ENCODE measurements at regions not wholly inside any gene's neighbourhood (a gene's known extent, or its start where the extent isn't known, plus 50 kb on each side); places are given as distances from the start of the nearest gene placed in this dataset.

DNA sequence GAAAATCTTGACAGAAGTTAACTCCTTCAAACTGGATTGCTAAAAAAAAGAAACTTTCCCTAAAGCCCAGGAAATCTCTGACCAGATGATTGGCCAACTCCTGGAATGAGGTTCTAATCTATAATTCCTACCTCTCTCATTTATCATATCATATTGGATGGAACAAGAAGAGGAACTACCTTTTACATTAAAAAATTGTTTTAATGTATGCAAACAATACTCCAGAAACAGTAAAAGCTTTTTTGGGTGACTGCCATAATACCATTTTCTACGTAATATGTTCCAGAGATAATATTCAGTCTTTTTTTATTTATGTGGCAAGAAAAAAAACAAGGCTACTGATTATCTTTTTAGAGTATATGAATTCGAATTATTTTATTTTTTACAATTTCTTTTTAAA lies 204.4 kb downstream of the TUSC7 start:
- ChIA-PET POLR2A (ENCODE audit: unreplicated experiment) (no interaction called here), CTCF (no interaction called here)
- Histone ChIP-seq H3K9me3 (ENCODE audit: low read length) (no peaks in the 10 kb centered on the region; the same call in 1 of the 2 replicates), H3K27me3 (ENCODE audit: low read length) (no peaks in the 10 kb centered on the region), H3K4me3 (ENCODE audit: low read length) (no peak overlapping the region), H3F3A (ENCODE audit: low read length, unreplicated experiment) (no peaks in the 10 kb centered on the region), H4K20me1 (ENCODE audit: low read length) (no peaks in the 10 kb centered on the region), H3K36me3 (ENCODE audit: low read depth, low read length) (no peaks in the 10 kb centered on the region), H3K4me2 (ENCODE audit: low read length) (no peak overlapping the region), H3K9ac (ENCODE audit: low read length) (no peak overlapping the region), H3K9me2 (replicated peaks; ENCODE audit: low read length) (no peaks in the 10 kb centered on the region), H3K79me2 (ENCODE audit: low read length) (no peaks in the 10 kb centered on the region), H3K4me1 (ENCODE audit: insufficient read depth, low read length) (no peaks in the 10 kb centered on the region), H3K27ac (ENCODE audit: low read length) (no peak overlapping the region), H2AFZ (ENCODE audit: low read length) (no peak overlapping the region)
- no TSS peak for BruUV-seq (replicated peaks)
- intact Hi-C loops (cut with micrococcal nuclease): no loop called here
- no peak for TF ChIP-seq EZH2 (IDR thresholded peaks at IDR 0.05; ENCODE audit: low read length, unreplicated experiment)
- TF ChIP-seq, protein P1, sequence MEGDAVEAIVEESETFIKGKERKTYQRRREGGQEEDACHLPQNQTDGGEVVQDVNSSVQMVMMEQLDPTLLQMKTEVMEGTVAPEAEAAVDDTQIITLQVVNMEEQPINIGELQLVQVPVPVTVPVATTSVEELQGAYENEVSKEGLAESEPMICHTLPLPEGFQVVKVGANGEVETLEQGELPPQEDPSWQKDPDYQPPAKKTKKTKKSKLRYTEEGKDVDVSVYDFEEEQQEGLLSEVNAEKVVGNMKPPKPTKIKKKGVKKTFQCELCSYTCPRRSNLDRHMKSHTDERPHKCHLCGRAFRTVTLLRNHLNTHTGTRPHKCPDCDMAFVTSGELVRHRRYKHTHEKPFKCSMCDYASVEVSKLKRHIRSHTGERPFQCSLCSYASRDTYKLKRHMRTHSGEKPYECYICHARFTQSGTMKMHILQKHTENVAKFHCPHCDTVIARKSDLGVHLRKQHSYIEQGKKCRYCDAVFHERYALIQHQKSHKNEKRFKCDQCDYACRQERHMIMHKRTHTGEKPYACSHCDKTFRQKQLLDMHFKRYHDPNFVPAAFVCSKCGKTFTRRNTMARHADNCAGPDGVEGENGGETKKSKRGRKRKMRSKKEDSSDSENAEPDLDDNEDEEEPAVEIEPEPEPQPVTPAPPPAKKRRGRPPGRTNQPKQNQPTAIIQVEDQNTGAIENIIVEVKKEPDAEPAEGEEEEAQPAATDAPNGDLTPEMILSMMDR (conservative IDR thresholded peaks at IDR 0.05; ENCODE audit: low read depth, low read length): no peak
- no peak for TF ChIP-seq EZH2phosphoT487 (IDR thresholded peaks at IDR 0.05; ENCODE audit: borderline replicate concordance, low read length)
- no peak for ATAC-seq
- no peak for DNase-seq

DNA sequence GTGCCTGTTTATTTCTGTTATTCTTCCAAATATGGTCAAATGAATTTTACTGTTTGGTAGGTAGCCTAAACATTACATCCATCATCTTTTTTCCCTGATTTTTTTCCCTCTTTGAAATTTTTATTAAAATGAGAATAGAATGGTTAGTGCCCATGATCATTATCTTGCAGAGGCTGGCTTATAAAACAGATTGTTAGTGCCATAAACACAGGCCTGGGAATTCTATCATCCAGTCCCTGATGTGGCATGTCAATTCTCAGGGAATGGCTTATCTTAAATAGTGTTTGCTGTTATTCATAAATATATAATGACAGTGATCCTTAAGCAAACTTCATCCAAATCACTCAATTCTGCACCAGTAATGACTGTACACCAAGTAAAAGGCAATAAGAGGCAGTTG lies 207.3 kb downstream of the TUSC7 start:
- no peaks in the 10 kb centered on the region for H3F3A ChIP-seq (ENCODE audit: low read length, unreplicated experiment)
- no peaks in the 10 kb centered on the region for H3K27me3 ChIP-seq (ENCODE audit: low read length)
- intact Hi-C loops (cut with micrococcal nuclease): no loop called here
- no peak overlapping the region for H3K4me2 ChIP-seq (ENCODE audit: low read length)
- no peak for ATAC-seq
- peaks cover 4% of the 10 kb centered on the region for H3K4me1 ChIP-seq (ENCODE audit: insufficient read depth, low read length)
- H3K9me3 ChIP-seq (ENCODE audit: low read length): no peaks in the 10 kb centered on the region; the same call in 1 of the 2 replicates
- H3K36me3 ChIP-seq (ENCODE audit: low read depth, low read length): no peaks in the 10 kb centered on the region
- no peak overlapping the region for H3K9ac ChIP-seq (ENCODE audit: low read length)
- H2AFZ ChIP-seq (ENCODE audit: low read length): no peak overlapping the region
- ChIA-PET CTCF (no interaction called here), POLR2A (ENCODE audit: unreplicated experiment) (no interaction called here)
- H3K79me2 ChIP-seq (ENCODE audit: low read length): no peaks in the 10 kb centered on the region
- H3K27ac ChIP-seq (ENCODE audit: low read length): no peak overlapping the region
- BruUV-seq (replicated peaks): no TSS peak
- H3K9me2 ChIP-seq (replicated peaks; ENCODE audit: low read length): no peaks in the 10 kb centered on the region
- DNase-seq: no peak
- TF ChIP-seq EZH2phosphoT487 (IDR thresholded peaks at IDR 0.05; ENCODE audit: borderline replicate concordance, low read length): no peak
- TF ChIP-seq, protein P1 (conservative IDR thresholded peaks at IDR 0.05; ENCODE audit: low read depth, low read length): no peak
- TF ChIP-seq EZH2 (IDR thresholded peaks at IDR 0.05; ENCODE audit: low read length, unreplicated experiment): no peak
- no peak overlapping the region for H3K4me3 ChIP-seq (ENCODE audit: low read length)
- no peaks in the 10 kb centered on the region for H4K20me1 ChIP-seq (ENCODE audit: low read length)

DNA sequence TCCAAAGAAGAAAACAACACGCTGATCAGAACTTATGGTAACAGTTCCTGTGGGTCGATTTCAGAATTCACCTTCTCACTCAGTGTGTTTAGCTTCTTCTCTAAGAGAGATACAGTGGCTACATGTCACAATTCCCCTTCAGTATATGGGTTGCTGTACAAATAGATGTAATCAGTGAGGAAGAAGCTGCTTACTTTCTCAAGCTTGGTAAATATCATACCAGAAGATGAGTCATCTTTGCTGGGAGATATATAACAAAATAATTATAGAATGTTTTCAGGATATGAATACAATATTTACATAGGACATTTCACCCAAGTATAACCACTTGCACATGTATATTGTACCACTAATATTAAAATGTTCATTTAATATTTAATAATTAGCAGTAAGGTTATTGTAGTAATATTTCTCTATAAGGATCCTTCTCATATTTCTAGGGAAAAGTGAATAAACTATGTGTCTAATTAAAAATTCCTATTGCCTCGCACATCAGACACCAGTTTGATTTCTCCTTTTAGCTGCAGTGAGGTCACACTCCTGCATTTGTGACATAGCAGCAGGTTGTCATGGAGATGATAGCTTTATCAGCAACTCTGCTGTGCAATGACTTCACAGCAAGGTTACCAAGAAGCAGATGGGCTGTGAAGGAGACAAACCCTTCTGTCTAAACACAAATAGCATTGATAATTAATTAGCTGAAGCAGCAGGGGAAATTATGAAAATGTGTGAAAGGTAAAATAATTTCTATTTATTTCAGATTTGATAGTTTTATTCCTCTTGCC lies 211.4 kb downstream of the TUSC7 start:
- ChIA-PET POLR2A (ENCODE audit: unreplicated experiment) (no interaction called here), CTCF (no interaction called here)
- H3K27me3 ChIP-seq (ENCODE audit: low read length): no peaks in the 10 kb centered on the region
- H4K20me1 ChIP-seq (ENCODE audit: low read length): no peaks in the 10 kb centered on the region
- no TSS peak for BruUV-seq (replicated peaks)
- H3K9me2 ChIP-seq (replicated peaks; ENCODE audit: low read length): no peaks in the 10 kb centered on the region
- intact Hi-C loops (cut with micrococcal nuclease): no loop called here
- no peak overlapping the region for H3K4me2 ChIP-seq (ENCODE audit: low read length)
- H3K27ac ChIP-seq (ENCODE audit: low read length): no peak overlapping the region
- H3K9me3 ChIP-seq (ENCODE audit: low read length): no peaks in the 10 kb centered on the region; the same call in 1 of the 2 replicates
- ATAC-seq (no peak), DNase-seq (peak; percentile 58)
- H3K4me1 ChIP-seq (ENCODE audit: insufficient read depth, low read length): peaks cover 4% of the 10 kb centered on the region
- TF ChIP-seq EZH2phosphoT487 (IDR thresholded peaks at IDR 0.05; ENCODE audit: borderline replicate concordance, low read length): no peak
- TF ChIP-seq, protein P1 (conservative IDR thresholded peaks at IDR 0.05; ENCODE audit: low read depth, low read length): no peak
- no peak for TF ChIP-seq EZH2 (IDR thresholded peaks at IDR 0.05; ENCODE audit: low read length, unreplicated experiment)
- no peaks in the 10 kb centered on the region for H3K36me3 ChIP-seq (ENCODE audit: low read depth, low read length)
- no peak overlapping the region for H3K9ac ChIP-seq (ENCODE audit: low read length)
- H3F3A ChIP-seq (ENCODE audit: low read length, unreplicated experiment): no peaks in the 10 kb centered on the region
- no peak overlapping the region for H3K4me3 ChIP-seq (ENCODE audit: low read length)
- H2AFZ ChIP-seq (ENCODE audit: low read length): no peak overlapping the region
- no peaks in the 10 kb centered on the region for H3K79me2 ChIP-seq (ENCODE audit: low read length)

All from PC-3 (cell line).